Testis (tissue), 2 donors: ENCODE measurements at regions not wholly inside any gene's neighbourhood (a gene's known extent, or its start where the extent isn't known, plus 50 kb on each side); places are given as distances from the start of the nearest gene placed in this dataset.

Experiments
- POLR2A ChIP-seq: fragments of 450-650 bp; IDR thresholded peaks from one replicate; pipeline ENCODE4 v1.6.1; 2017; ENCODE audit warnings: antibody characterized with exemption, mild to moderate bottlenecking, moderate library complexity
- TF ChIP-seq, protein P1 (sequence below), 3 experiments: fragments of 450-650 bp in 2 of 3; fragments of 200-600 bp in 1 of 3; sonication (generic) in 1 of 3; IDR thresholded peaks; one replicate each; pipeline ENCODE4 v1.5.1; 2016 to 2019; ENCODE audit warnings: antibody characterized with exemption in 3 of 3, mild to moderate bottlenecking in 2 of 3, moderate library complexity in 1 of 3

- no peak for TF ChIP-seq POLR2A
- TF ChIP-seq, protein P1, sequence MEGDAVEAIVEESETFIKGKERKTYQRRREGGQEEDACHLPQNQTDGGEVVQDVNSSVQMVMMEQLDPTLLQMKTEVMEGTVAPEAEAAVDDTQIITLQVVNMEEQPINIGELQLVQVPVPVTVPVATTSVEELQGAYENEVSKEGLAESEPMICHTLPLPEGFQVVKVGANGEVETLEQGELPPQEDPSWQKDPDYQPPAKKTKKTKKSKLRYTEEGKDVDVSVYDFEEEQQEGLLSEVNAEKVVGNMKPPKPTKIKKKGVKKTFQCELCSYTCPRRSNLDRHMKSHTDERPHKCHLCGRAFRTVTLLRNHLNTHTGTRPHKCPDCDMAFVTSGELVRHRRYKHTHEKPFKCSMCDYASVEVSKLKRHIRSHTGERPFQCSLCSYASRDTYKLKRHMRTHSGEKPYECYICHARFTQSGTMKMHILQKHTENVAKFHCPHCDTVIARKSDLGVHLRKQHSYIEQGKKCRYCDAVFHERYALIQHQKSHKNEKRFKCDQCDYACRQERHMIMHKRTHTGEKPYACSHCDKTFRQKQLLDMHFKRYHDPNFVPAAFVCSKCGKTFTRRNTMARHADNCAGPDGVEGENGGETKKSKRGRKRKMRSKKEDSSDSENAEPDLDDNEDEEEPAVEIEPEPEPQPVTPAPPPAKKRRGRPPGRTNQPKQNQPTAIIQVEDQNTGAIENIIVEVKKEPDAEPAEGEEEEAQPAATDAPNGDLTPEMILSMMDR (IDR thresholded peaks at IDR 0.05) = no peak
These were observed 425.4 kb downstream of the ETS1 start for GRCh38 chr11:128161994-128162393.
